ENCODE measurements at regions not wholly inside any gene's neighbourhood (a gene's known extent, or its start where the extent isn't known, plus 50 kb on each side); places are given as distances from the start of the nearest gene placed in this dataset.
"Not testable (repeated sequence)": the region's sequence is repeated elsewhere in the genome, so short reads cannot be mapped to it uniquely, and the experiment has no call there.

GRCh38 chr4:72632253-72632652 is 63.2 kb upstream of the ADAMTS3 start:
- TF ChIP-seq CTCF (conservative IDR thresholded peaks at IDR 0.05; ENCODE audit: low read depth, low read length); EZH2 (IDR thresholded peaks at IDR 0.05; ENCODE audit: borderline replicate concordance, low read depth, low read length, poor library complexity, severe bottlenecking): not testable (repeated sequence)
